ENCODE measurements at regions not wholly inside any gene's neighbourhood (a gene's known extent, or its start where the extent isn't known, plus 50 kb on each side); places are given as distances from the start of the nearest gene placed in this dataset.

DNA sequence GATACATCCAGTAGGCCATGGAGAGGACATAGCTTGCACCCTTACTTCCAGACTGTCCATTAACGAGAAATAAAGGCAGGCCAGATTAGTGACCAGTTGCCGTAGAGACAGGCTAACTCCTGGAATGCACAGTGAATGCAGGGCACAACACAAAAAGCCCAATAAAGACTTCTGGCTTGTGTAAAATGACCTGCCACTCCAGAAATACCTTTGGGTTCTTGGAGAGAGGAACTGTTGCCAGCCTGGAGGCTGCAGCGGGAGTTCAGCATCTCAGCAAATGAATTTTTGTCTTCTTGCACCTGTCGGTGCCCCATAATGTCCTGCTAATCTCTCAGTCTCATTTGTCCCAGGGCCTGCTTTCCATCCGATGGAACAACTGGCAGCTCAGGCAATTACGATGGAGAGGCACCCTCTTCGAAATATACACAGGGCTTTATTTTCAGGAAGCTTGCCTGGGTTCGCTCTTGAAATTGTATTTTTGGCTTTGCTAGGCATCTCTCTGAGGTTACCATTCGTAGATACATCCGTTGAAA, 538.8 kb upstream of the ZNF462 start:
- TF ChIP-seq, protein P1, sequence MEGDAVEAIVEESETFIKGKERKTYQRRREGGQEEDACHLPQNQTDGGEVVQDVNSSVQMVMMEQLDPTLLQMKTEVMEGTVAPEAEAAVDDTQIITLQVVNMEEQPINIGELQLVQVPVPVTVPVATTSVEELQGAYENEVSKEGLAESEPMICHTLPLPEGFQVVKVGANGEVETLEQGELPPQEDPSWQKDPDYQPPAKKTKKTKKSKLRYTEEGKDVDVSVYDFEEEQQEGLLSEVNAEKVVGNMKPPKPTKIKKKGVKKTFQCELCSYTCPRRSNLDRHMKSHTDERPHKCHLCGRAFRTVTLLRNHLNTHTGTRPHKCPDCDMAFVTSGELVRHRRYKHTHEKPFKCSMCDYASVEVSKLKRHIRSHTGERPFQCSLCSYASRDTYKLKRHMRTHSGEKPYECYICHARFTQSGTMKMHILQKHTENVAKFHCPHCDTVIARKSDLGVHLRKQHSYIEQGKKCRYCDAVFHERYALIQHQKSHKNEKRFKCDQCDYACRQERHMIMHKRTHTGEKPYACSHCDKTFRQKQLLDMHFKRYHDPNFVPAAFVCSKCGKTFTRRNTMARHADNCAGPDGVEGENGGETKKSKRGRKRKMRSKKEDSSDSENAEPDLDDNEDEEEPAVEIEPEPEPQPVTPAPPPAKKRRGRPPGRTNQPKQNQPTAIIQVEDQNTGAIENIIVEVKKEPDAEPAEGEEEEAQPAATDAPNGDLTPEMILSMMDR (IDR thresholded peaks at IDR 0.05; ENCODE audit: unreplicated experiment): no peak
- no peak overlapping the region for H3K27ac Mint-ChIP-seq (ENCODE audit: unreplicated experiment)
- no peak overlapping the region for H3K4me3 Mint-ChIP-seq (ENCODE audit: unreplicated experiment)
- H3K4me1 Mint-ChIP-seq (ENCODE audit: unreplicated experiment): no peaks in the 10 kb centered on the region
- no peaks in the 10 kb centered on the region for H3K27me3 Mint-ChIP-seq (ENCODE audit: unreplicated experiment)
- H3K9me3 Mint-ChIP-seq (ENCODE audit: unreplicated experiment): no peaks in the 10 kb centered on the region
- no peaks in the 10 kb centered on the region for H3K36me3 Mint-ChIP-seq (ENCODE audit: low read depth, unreplicated experiment)
- no peak for DNase-seq (ENCODE audit: low spot score)

DNA sequence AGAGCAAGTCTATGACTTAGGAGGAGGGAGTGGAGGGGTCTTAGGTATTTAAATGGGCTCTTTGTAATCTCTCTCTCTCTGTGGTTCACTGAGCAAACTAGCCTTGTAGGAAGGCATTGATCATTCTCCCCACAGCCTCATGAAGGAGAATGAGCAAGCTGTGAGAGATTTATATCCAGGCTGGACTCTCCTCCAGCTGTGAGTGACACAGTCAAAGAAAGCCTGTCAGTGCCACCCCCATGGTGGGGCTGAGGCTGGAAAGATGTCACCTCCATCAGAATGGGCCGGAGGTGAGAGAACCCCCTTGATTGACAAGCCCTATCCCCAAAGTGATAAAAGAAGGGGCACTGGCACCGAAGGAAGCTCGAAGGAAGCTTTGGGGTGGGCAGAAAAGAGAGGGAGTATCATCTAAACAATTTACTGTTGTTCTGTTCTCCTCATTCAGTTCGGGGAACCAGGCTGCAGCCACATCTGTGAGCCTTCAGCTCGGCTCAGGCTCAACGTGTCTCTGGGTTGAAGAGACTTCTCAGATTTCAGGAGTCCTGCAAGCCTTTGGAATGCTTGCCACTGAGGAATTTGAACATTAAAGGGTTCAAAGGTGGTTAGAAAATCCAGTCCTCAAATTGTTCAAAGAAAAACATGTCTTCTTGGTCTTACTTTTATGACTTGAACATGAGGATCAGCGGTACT, 538.2 kb upstream of the ZNF462 start:
- DNase-seq (ENCODE audit: low spot score): no peak
- Mint-ChIP-seq H3K9me3 (ENCODE audit: unreplicated experiment) (no peaks in the 10 kb centered on the region), H3K36me3 (ENCODE audit: low read depth, unreplicated experiment) (no peaks in the 10 kb centered on the region), H3K27me3 (ENCODE audit: unreplicated experiment) (no peaks in the 10 kb centered on the region), H3K4me3 (ENCODE audit: unreplicated experiment) (no peak overlapping the region), H3K27ac (ENCODE audit: unreplicated experiment) (no peak overlapping the region), H3K4me1 (ENCODE audit: unreplicated experiment) (no peaks in the 10 kb centered on the region)
- TF ChIP-seq, protein P1 (IDR thresholded peaks at IDR 0.05; ENCODE audit: unreplicated experiment): no peak

DNA sequence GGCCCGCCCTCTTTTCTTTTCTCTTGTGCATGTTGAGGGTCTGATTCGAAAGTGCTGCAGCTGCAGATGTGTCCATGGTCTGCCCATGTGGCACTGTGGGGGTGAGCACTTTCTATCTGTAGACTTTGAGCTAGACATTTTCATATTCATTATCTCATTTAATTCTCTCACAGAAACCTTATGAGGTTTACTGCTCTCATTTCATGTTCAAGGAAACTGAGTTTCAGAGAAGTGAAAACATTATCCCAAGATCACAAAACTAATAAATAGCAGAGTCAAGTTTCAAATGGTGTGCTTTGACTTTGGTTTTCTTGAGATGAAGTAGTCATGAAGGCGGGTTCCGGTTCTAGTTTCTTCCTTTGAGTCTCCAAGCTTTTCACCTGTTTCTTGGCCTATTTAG, 536.5 kb upstream of the ZNF462 start:
- no peaks in the 10 kb centered on the region for H3K4me1 Mint-ChIP-seq (ENCODE audit: unreplicated experiment)
- TF ChIP-seq, protein P1 (IDR thresholded peaks at IDR 0.05; ENCODE audit: unreplicated experiment): no peak
- H3K27me3 Mint-ChIP-seq (ENCODE audit: unreplicated experiment): no peaks in the 10 kb centered on the region
- H3K27ac Mint-ChIP-seq (ENCODE audit: unreplicated experiment): no peak overlapping the region
- no peak overlapping the region for H3K4me3 Mint-ChIP-seq (ENCODE audit: unreplicated experiment)
- DNase-seq (ENCODE audit: low spot score): no peak
- H3K36me3 Mint-ChIP-seq (ENCODE audit: low read depth, unreplicated experiment): no peaks in the 10 kb centered on the region
- no peaks in the 10 kb centered on the region for H3K9me3 Mint-ChIP-seq (ENCODE audit: unreplicated experiment)

DNA sequence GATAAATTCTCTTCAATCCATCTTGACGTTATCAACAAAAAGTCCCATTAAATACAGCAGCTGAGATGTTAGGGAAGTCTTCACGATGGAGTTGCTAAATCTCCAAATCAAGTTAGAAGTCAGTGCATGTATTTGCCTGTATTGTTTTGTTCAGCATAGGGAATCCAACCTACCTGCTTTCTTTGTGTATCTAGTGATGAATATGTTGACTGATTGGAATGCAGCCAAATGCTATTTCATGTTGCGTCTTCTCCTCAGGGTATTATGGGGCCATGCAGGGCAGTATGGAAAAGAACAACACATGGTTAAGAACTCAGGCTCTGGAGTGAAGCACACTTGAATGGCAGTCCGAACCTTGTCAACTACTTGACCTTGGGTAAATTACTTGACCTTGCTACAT, 529.5 kb upstream of the ZNF462 start:
- no peaks in the 10 kb centered on the region for H3K9me3 Mint-ChIP-seq (ENCODE audit: unreplicated experiment)
- TF ChIP-seq, protein P1 (IDR thresholded peaks at IDR 0.05; ENCODE audit: unreplicated experiment): no peak
- no peak for DNase-seq (ENCODE audit: low spot score)
- no peaks in the 10 kb centered on the region for H3K4me1 Mint-ChIP-seq (ENCODE audit: unreplicated experiment)
- no peak overlapping the region for H3K27ac Mint-ChIP-seq (ENCODE audit: unreplicated experiment)
- no peak overlapping the region for H3K4me3 Mint-ChIP-seq (ENCODE audit: unreplicated experiment)
- no peaks in the 10 kb centered on the region for H3K36me3 Mint-ChIP-seq (ENCODE audit: low read depth, unreplicated experiment)
- H3K27me3 Mint-ChIP-seq (ENCODE audit: unreplicated experiment): no peaks in the 10 kb centered on the region

DNA sequence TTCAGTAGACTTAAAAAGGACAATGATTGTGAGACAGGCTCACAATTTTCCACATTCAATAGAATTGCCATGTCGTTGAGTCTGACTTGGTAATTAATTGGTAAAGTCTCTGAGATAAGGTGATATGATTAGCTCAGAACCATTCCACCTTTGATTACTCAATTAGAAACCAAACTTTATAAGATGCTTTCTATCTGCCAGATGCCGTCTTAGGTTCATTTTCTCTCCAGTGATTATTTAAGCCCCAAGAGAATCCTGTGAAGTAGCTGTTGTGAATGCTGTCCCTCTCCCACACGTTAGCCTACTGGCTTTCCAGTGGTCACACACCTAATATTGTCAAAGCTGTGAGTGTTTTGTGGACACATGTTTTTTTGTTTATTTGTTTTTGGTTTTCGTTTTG, 528.9 kb upstream of the ZNF462 start:
- TF ChIP-seq, protein P1 (IDR thresholded peaks at IDR 0.05; ENCODE audit: unreplicated experiment): no peak
- Mint-ChIP-seq H3K27ac (ENCODE audit: unreplicated experiment) (no peak overlapping the region), H3K27me3 (ENCODE audit: unreplicated experiment) (no peaks in the 10 kb centered on the region), H3K4me1 (ENCODE audit: unreplicated experiment) (no peaks in the 10 kb centered on the region), H3K9me3 (ENCODE audit: unreplicated experiment) (no peaks in the 10 kb centered on the region), H3K4me3 (ENCODE audit: unreplicated experiment) (no peak overlapping the region), H3K36me3 (ENCODE audit: low read depth, unreplicated experiment) (no peaks in the 10 kb centered on the region)
- no peak for DNase-seq (ENCODE audit: low spot score)
